ENCODE measurements at regions not wholly inside any gene's neighbourhood (a gene's known extent, or its start where the extent isn't known, plus 50 kb on each side); places are given as distances from the start of the nearest gene placed in this dataset.

GRCh38 chr16:5678371-5678770, 580.8 kb upstream of the EEF2KMT start:
- no peak for DNase-seq

GRCh38 chr16:5671421-5671820, 573.8 kb upstream of the EEF2KMT start:
- DNase-seq, result no peak

GRCh38 chr16:5670198-5670597, 572.6 kb upstream of the EEF2KMT start:
- no peak for DNase-seq

GRCh38 chr16:5668553-5668952, 571.0 kb upstream of the EEF2KMT start:
- no peak for DNase-seq

- DNase-seq, result no peak
These were observed 568.2 kb upstream of the EEF2KMT start for GRCh38 chr16:5665834-5666233.

- DNase-seq, result no peak
These were observed 556.2 kb upstream of the EEF2KMT start for GRCh38 chr16:5653789-5654188.

GRCh38 chr16:5653041-5653440, 555.4 kb upstream of the EEF2KMT start:
- DNase-seq, result no peak

- DNase-seq, result peak; percentile 8
These were observed 552.5 kb upstream of the EEF2KMT start for GRCh38 chr16:5649762-5650743.

- DNase-seq, result no peak
These were observed 549.5 kb upstream of the EEF2KMT start for GRCh38 chr16:5647051-5647450.

- no peak for DNase-seq
These were observed 546.4 kb upstream of the EEF2KMT start for GRCh38 chr16:5643855-5644531.

GRCh38 chr16:5642436-5642835, 544.8 kb upstream of the EEF2KMT start:
- DNase-seq, result no peak

- no peak for DNase-seq
These were observed 544.4 kb upstream of the EEF2KMT start for GRCh38 chr16:5642011-5642410.

GRCh38 chr16:5640883-5641282, 543.3 kb upstream of the EEF2KMT start:
- DNase-seq, result no peak

- DNase-seq, result no peak
These were observed 541.9 kb upstream of the EEF2KMT start for GRCh38 chr16:5639531-5639930.

- no peak for DNase-seq
These were observed 537.7 kb upstream of the EEF2KMT start for GRCh38 chr16:5635331-5635730.

- DNase-seq, result no peak
These were observed 537.1 kb upstream of the EEF2KMT start for GRCh38 chr16:5634666-5635180.

GRCh38 chr16:5633845-5634440, 536.3 kb upstream of the EEF2KMT start:
- DNase-seq, result peak; percentile 3

GRCh38 chr16:5622234-5622884, 524.8 kb upstream of the EEF2KMT start:
- no peak for DNase-seq

GRCh38 chr16:5621826-5622225, 524.2 kb upstream of the EEF2KMT start:
- DNase-seq, result no peak

GRCh38 chr16:5619304-5619703, 521.7 kb upstream of the EEF2KMT start:
- DNase-seq, result no peak

GRCh38 chr16:5616841-5617240, 519.2 kb upstream of the EEF2KMT start:
- DNase-seq, result no peak

- DNase-seq, result peak; percentile 15
These were observed 518.5 kb upstream of the EEF2KMT start for GRCh38 chr16:5615868-5616642.
